Neuron (in vitro differentiated cells): ENCODE measurements at regions not wholly inside any gene's neighbourhood (a gene's known extent, or its start where the extent isn't known, plus 50 kb on each side); places are given as distances from the start of the nearest gene placed in this dataset.

Experiments used
- H2AFZ ChIP-seq: one replicate; pipeline ENCODE4 v1.6.1; 2013; ENCODE audit warnings: low read depth, mild to moderate bottlenecking, inconsistent platforms, low read length, moderate library complexity
- H3K27me3 ChIP-seq: one replicate; pipeline ENCODE4 v1.6.1; 2013; ENCODE audit warnings: low read length; ENCODE audit not compliant: insufficient read depth
- H3K36me3 ChIP-seq: one replicate; pipeline ENCODE4 v1.6.1; 2013; ENCODE audit warnings: low read length; ENCODE audit not compliant: insufficient read depth
- H3K4me1 ChIP-seq: one replicate; pipeline ENCODE4 v1.6.1; 2013; ENCODE audit warnings: low read length; ENCODE audit not compliant: insufficient read depth
- H3K4me3 ChIP-seq: 2 replicates; pipeline ENCODE4 v1.5.1; 2013; ENCODE audit warnings: mild to moderate bottlenecking, low read length, moderate library complexity
- H3K9me3 ChIP-seq: one replicate; pipeline ENCODE4 v1.6.1; 2013; ENCODE audit warnings: low read length

- no peak overlapping the region for H2AFZ ChIP-seq
- no peaks in the 10 kb centered on the region for H3K9me3 ChIP-seq
- H3K27me3 ChIP-seq: no peaks in the 10 kb centered on the region
- no peak overlapping the region for H3K4me3 ChIP-seq
- no peaks in the 10 kb centered on the region for H3K36me3 ChIP-seq
- no peaks in the 10 kb centered on the region for H3K4me1 ChIP-seq
Measured at GRCh38 chr6:2558861-2559801, 191.6 kb downstream of the MYLK4 start.

GRCh38 chr6:2558098-2558680 is 192.5 kb downstream of the MYLK4 start:
- H3K9me3 ChIP-seq: no peaks in the 10 kb centered on the region
- H3K4me1 ChIP-seq: no peaks in the 10 kb centered on the region
- H3K27me3 ChIP-seq: no peaks in the 10 kb centered on the region
- no peak overlapping the region for H3K4me3 ChIP-seq
- H3K36me3 ChIP-seq: no peaks in the 10 kb centered on the region
- no peak overlapping the region for H2AFZ ChIP-seq

DNA sequence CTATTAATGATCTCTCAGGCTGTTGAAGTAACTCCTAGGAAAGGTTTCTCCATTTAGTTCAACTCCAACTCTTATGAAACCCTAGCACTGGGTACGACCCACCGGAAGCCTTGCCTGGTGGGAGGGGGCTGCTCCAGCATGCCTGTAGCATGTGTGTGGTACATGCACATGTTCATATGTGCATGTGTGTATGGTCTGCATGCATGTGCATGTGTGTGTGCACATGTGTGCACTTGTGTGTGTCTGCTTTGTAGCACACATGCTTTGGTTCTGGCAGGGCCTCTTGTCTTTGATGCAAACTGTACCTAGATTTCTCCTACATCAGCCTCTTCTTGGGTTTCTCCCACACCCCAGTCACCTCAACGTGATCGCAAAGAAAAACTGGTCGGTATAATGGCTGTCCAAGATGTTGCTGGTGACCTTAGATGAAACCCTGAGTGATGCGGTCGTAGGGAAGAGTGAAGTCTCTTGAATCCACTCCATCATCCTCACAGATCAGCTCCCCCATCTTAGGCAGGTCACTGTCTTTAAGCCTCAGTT is 193.5 kb downstream of the MYLK4 start:
- Histone ChIP-seq H3K36me3 (no peaks in the 10 kb centered on the region), H3K4me1 (no peaks in the 10 kb centered on the region), H2AFZ (no peak overlapping the region), H3K27me3 (no peaks in the 10 kb centered on the region), H3K9me3 (no peaks in the 10 kb centered on the region), H3K4me3 (no peak overlapping the region)

DNA sequence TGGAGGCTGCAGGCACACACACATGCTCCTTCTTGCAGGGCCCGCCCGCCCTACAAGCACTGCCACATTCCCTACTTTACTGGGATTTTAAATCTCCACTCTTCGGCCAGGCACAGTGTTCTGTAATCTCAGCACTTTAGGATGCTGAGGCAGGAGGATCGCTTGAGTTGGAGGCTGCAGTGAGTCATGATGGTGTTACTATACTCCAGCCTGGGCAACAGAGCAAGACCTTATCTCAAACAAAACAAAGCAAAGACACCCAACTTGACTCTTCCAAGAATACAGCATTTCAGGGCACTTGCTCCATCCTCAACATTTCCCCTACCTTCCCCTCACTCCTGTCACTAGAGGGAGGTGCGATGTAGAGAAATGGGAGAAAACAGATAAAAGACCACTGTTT is 194.0 kb downstream of the MYLK4 start:
- H3K36me3 ChIP-seq: no peaks in the 10 kb centered on the region
- H3K4me3 ChIP-seq: no peak overlapping the region
- H3K27me3 ChIP-seq: no peaks in the 10 kb centered on the region
- H3K9me3 ChIP-seq: no peaks in the 10 kb centered on the region
- H2AFZ ChIP-seq: no peak overlapping the region
- no peaks in the 10 kb centered on the region for H3K4me1 ChIP-seq

DNA sequence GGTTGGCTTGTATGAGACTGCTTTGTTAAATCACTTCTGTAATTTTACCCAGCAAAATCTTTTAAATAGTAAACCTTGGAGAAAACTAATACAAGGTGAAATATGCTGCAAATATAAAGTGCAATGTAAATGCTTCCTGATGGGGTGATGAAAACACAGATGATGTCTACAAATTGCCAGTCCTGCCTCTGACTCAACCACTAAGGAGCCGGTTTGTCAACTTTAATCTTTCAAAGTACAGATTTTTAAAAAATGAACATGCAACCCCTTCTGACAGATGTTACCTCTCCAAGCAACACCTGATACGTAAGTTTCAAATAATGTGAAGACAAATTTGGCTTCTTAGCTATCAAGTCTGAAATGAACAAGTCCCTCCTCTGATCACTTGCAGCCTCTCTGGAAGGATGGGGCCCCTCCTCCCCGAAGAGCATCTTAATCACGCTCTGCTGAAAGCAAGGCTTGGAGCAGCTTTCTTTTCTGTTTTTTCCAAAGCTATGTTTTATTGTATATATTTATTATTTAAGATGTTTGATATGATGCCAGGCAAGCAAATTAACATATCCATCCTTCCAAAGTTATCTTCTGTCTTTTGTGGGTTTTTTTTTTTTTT is 196.0 kb downstream of the MYLK4 start:
- Histone ChIP-seq H3K4me1 (no peaks in the 10 kb centered on the region), H3K27me3 (no peaks in the 10 kb centered on the region), H2AFZ (no peak overlapping the region), H3K4me3 (no peak overlapping the region), H3K9me3 (no peaks in the 10 kb centered on the region), H3K36me3 (no peaks in the 10 kb centered on the region)

- Histone ChIP-seq H3K36me3 (no peaks in the 10 kb centered on the region), H3K27me3 (no peaks in the 10 kb centered on the region), H2AFZ (no peak overlapping the region), H3K4me1 (no peaks in the 10 kb centered on the region), H3K9me3 (no peaks in the 10 kb centered on the region), H3K4me3 (no peak overlapping the region)
Measured at GRCh38 chr6:2552526-2553154, 198.1 kb downstream of the MYLK4 start.

DNA sequence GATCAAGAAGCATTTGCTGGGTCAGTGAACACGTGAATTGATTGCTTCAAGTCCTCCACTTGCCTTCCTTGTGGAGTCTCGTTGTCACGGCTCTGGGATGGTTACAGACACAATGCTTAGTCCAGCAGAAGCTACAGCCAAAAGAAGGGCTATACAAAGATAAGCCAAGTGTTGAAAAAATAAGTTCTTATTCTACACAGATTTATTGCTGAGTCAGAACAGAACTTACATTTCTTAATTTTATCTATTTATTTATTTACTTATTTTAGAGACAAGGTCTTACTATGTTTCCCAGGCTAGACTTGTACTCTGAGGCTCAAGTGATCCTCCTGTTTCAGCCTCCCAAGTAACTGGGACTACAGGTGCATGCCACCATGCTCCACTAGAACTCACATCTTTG is 199.0 kb downstream of the MYLK4 start:
- no peak overlapping the region for H2AFZ ChIP-seq
- no peaks in the 10 kb centered on the region for H3K9me3 ChIP-seq
- H3K27me3 ChIP-seq: no peaks in the 10 kb centered on the region

GRCh38 chr6:2550247-2550646 is 200.5 kb downstream of the MYLK4 start:
- H3K36me3 ChIP-seq: no peaks in the 10 kb centered on the region
- no peak overlapping the region for H3K4me3 ChIP-seq
- H3K27me3 ChIP-seq: no peaks in the 10 kb centered on the region
- H2AFZ ChIP-seq: no peak overlapping the region
- no peaks in the 10 kb centered on the region for H3K4me1 ChIP-seq
- H3K9me3 ChIP-seq: no peaks in the 10 kb centered on the region

More for the DNA sequence above, 199.0 kb downstream of the MYLK4 start:
- Histone ChIP-seq H3K4me1 (no peaks in the 10 kb centered on the region), H3K36me3 (no peaks in the 10 kb centered on the region), H3K4me3 (no peak overlapping the region)

GRCh38 chr6:2549834-2550233 is 200.9 kb downstream of the MYLK4 start:
- Histone ChIP-seq H3K27me3 (no peaks in the 10 kb centered on the region), H3K9me3 (no peaks in the 10 kb centered on the region), H3K4me1 (no peaks in the 10 kb centered on the region), H2AFZ (no peak overlapping the region), H3K4me3 (no peak overlapping the region), H3K36me3 (no peaks in the 10 kb centered on the region)

- Histone ChIP-seq H3K4me3 (no peak overlapping the region), H3K4me1 (no peaks in the 10 kb centered on the region), H3K9me3 (no peaks in the 10 kb centered on the region), H3K27me3 (no peaks in the 10 kb centered on the region), H2AFZ (no peak overlapping the region), H3K36me3 (no peaks in the 10 kb centered on the region)
Measured at GRCh38 chr6:2547355-2547754, 203.4 kb downstream of the MYLK4 start.

DNA sequence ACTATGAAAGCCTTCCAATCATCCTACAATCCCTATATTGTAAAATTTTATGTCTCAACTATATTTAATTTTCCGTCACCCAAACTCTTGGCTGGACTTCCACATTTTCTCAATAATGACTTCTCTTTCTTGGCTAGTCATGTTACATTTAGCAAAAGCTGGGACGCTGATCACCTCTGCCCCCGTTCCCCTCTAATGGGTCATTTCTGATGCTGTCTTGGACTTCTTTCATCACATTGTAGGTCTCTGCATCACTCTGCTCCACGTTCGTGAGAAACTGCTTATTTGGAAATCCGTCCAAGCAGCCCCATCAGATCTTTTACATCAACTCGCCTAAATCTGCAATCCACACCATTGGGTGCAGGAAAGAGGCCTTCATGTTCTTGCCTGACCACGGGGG is 203.8 kb downstream of the MYLK4 start:
- H3K36me3 ChIP-seq: no peaks in the 10 kb centered on the region
- no peak overlapping the region for H2AFZ ChIP-seq
- H3K9me3 ChIP-seq: no peaks in the 10 kb centered on the region
- H3K27me3 ChIP-seq: no peaks in the 10 kb centered on the region
- H3K4me3 ChIP-seq: no peak overlapping the region
- H3K4me1 ChIP-seq: no peaks in the 10 kb centered on the region

GRCh38 chr6:2545383-2546038 is 205.2 kb downstream of the MYLK4 start:
- H3K4me3 ChIP-seq: no peak overlapping the region
- no peak overlapping the region for H2AFZ ChIP-seq
- no peaks in the 10 kb centered on the region for H3K4me1 ChIP-seq
- no peaks in the 10 kb centered on the region for H3K36me3 ChIP-seq
- H3K9me3 ChIP-seq: no peaks in the 10 kb centered on the region
- H3K27me3 ChIP-seq: no peaks in the 10 kb centered on the region
